Keratinocyte (primary cell): ENCODE measurements at regions not wholly inside any gene's neighbourhood (a gene's known extent, or its start where the extent isn't known, plus 50 kb on each side); places are given as distances from the start of the nearest gene placed in this dataset.

ENCODE experiments used
- DNase-seq: peaks from one replicate; pipeline ENCODE4 v3.0.0-alpha.2; 2011; ENCODE audit warnings: low read depth, missing footprints, low spot score
- FAIRE-seq: peaks from 2 replicates; lab custom pipeline; 2011; peaks lifted over from hg19 to GRCh38; lab: Jason Lieb, UNC
- H2AFZ ChIP-seq: 2 replicates; pipeline ENCODE4 v1.6.0; 2012; ENCODE audit warnings: low read length, control low read depth, inconsistent platforms; ENCODE audit not compliant: control insufficient read depth
- H3K27ac ChIP-seq: 2 replicates; pipeline ENCODE4 v1.5.1; 2011; ENCODE audit warnings: low read length; ENCODE audit not compliant: control insufficient read depth, insufficient read depth
- H3K27me3 ChIP-seq: 3 replicates; pipeline ENCODE4 v1.6.0; 2011; ENCODE audit warnings: low read length; ENCODE audit not compliant: control insufficient read depth, insufficient read depth; ENCODE audit errors: extremely low read depth
- H3K36me3 ChIP-seq, 2 experiments: 2 replicates in 1 of 2; 3 replicates in 1 of 2; pipeline ENCODE4 v1.5.1; 2011; ENCODE audit warnings: low read length in 2 of 2, mild to moderate bottlenecking in 1 of 2; ENCODE audit not compliant: control insufficient read depth in 2 of 2, insufficient read depth in 2 of 2; ENCODE audit errors: extremely low read depth in 1 of 2
- H3K4me1 ChIP-seq: 3 replicates; pipeline ENCODE4 v1.5.1; 2011; ENCODE audit warnings: low read length; ENCODE audit not compliant: control insufficient read depth, insufficient read depth; ENCODE audit errors: extremely low read depth
- H3K4me2 ChIP-seq: 3 replicates; pipeline ENCODE4 v1.6.0; 2011; ENCODE audit warnings: low read depth, low read length; ENCODE audit not compliant: control insufficient read depth, insufficient read depth; ENCODE audit errors: extremely low read depth
- H3K4me3 ChIP-seq, 3 experiments: fragments of 200-600 bp in 1 of 3; sonication (generic) in 1 of 3; 2 replicates in 2 of 3; 3 replicates in 1 of 3; pipeline ENCODE4 v1.5.1; 2011 to 2016; ENCODE audit warnings: low read length in 3 of 3, mild to moderate bottlenecking in 3 of 3, control low read depth in 2 of 3, inconsistent platforms in 1 of 3, low read depth in 1 of 3, mixed read lengths in 1 of 3, mixed run types in 1 of 3, moderate library complexity in 1 of 3; ENCODE audit not compliant: control insufficient read depth in 2 of 3, insufficient read depth in 2 of 3; ENCODE audit errors: extremely low read depth in 1 of 3
- H3K79me2 ChIP-seq: 2 replicates; pipeline ENCODE4 v1.6.0; 2012; ENCODE audit warnings: low read length; ENCODE audit not compliant: control insufficient read depth, insufficient read depth
- H3K9ac ChIP-seq: 3 replicates; pipeline ENCODE4 v1.6.0; 2011; ENCODE audit warnings: low read length; ENCODE audit not compliant: control insufficient read depth, insufficient read depth; ENCODE audit errors: extremely low read depth
- H3K9me1 ChIP-seq: 3 replicates; pipeline ENCODE4 v1.6.0; 2011; ENCODE audit warnings: low read length; ENCODE audit not compliant: control insufficient read depth, insufficient read depth; ENCODE audit errors: extremely low read depth
- H3K9me3 ChIP-seq: 2 replicates; pipeline ENCODE4 v1.5.1; 2012; ENCODE audit warnings: low read depth, low read length; ENCODE audit not compliant: control insufficient read depth
- H4K20me1 ChIP-seq: 3 replicates; pipeline ENCODE4 v1.6.0; 2011; ENCODE audit warnings: low read length; ENCODE audit not compliant: control insufficient read depth, insufficient read depth; ENCODE audit errors: extremely low read depth
- EZH2 ChIP-seq: IDR thresholded peaks from one replicate; pipeline ENCODE4 v1.6.1; 2012; ENCODE audit warnings: inconsistent platforms, mild to moderate bottlenecking, low read length, moderate library complexity
- dilution Hi-C: fragments of 300-500 bp; cut with MboI; formaldehyde crosslinking; loops from one replicate; pipeline ENCODE4 v1.7.0; 2020; ENCODE audit warnings: low sequenced_read_pairs; ENCODE audit not compliant: extremely low pct_ligation_motif_present
- TF ChIP-seq, protein P1 (sequence below), 3 experiments: IDR thresholded peaks in 1 of 3; conservative IDR thresholded peaks in 1 of 3; optimal IDR thresholded peaks in 1 of 3; 2 replicates in 2 of 3; 3 replicates in 1 of 3; pipeline versions ENCODE3 to v1.5.1; 2011; ENCODE audit warnings: low read length in 3 of 3, mild to moderate bottlenecking in 3 of 3, moderate library complexity in 2 of 3, control low read depth in 1 of 3, inconsistent platforms in 1 of 3; ENCODE audit not compliant: insufficient read depth in 2 of 3; ENCODE audit errors: extremely low read depth in 1 of 3

DNA sequence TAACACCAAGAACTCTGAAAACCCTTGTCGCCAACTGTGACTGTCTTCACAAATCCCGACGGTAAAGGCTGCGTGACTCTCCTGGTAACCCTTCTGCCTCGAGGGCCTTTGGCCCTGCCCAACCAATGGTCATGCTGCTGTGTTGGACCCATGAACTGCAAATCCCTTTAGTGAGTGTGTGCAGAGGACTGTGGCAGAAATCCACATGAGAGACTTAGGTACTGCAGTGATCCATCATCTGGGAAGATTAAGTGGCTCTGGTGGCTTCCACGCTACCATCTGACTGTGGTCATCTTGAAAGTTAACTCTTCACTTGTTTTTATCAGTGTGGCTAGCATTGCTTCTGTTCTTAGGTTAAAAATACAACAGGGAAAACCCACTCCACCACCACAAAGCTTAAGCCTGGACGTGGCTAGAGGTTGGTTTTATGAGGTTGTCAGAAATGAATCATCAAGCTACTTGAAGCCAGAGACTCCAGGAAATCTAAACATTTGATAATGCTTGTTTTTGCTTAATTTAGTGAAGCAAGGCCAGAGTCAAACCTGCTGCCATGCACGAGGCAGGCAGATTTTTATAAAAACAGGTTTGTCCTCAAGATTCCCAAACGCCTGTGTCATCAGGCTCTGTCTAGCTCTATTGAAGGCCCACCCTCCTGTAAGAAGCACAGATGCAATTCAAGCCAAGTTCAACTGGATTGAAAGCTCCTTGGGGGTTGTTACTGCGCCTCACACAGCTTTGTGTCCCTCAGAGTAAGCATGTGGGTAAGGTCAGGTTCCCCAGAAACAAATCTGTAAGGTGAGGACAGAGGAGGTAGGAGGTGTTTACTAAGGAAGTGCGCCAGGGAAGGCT lies 52.7 kb upstream of the ERCC6L2 start:
- Histone ChIP-seq H3K79me2 (no peaks in the 10 kb centered on the region), H2AFZ (peak overlapping the region; percentile 5), H3K27me3 (no peaks in the 10 kb centered on the region), H3K9ac (no peak overlapping the region), H3K9me1 (no peaks in the 10 kb centered on the region), H3K9me3 (no peaks in the 10 kb centered on the region), H3K4me1 (peaks cover 6% of the 10 kb centered on the region), H4K20me1 (no peaks in the 10 kb centered on the region), H3K4me3 (no peak overlapping the region), H3K27ac (no peak overlapping the region), H3K4me2 (no peak overlapping the region), H3K36me3 (no peaks in the 10 kb centered on the region)
- FAIRE-seq (no peak), DNase-seq (no peak)
- no peak for TF ChIP-seq EZH2
- TF ChIP-seq, protein P1, sequence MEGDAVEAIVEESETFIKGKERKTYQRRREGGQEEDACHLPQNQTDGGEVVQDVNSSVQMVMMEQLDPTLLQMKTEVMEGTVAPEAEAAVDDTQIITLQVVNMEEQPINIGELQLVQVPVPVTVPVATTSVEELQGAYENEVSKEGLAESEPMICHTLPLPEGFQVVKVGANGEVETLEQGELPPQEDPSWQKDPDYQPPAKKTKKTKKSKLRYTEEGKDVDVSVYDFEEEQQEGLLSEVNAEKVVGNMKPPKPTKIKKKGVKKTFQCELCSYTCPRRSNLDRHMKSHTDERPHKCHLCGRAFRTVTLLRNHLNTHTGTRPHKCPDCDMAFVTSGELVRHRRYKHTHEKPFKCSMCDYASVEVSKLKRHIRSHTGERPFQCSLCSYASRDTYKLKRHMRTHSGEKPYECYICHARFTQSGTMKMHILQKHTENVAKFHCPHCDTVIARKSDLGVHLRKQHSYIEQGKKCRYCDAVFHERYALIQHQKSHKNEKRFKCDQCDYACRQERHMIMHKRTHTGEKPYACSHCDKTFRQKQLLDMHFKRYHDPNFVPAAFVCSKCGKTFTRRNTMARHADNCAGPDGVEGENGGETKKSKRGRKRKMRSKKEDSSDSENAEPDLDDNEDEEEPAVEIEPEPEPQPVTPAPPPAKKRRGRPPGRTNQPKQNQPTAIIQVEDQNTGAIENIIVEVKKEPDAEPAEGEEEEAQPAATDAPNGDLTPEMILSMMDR (optimal IDR thresholded peaks at IDR 0.05 in 1 of 3, IDR thresholded peaks at IDR 0.05 in 1 of 3, conservative IDR thresholded peaks at IDR 0.05 in 1 of 3; ENCODE audit: extremely low read depth in 1 of 3, insufficient read depth in 2 of 3, low read length in 3 of 3): no peak
- dilution Hi-C loops: no loop called here

DNA sequence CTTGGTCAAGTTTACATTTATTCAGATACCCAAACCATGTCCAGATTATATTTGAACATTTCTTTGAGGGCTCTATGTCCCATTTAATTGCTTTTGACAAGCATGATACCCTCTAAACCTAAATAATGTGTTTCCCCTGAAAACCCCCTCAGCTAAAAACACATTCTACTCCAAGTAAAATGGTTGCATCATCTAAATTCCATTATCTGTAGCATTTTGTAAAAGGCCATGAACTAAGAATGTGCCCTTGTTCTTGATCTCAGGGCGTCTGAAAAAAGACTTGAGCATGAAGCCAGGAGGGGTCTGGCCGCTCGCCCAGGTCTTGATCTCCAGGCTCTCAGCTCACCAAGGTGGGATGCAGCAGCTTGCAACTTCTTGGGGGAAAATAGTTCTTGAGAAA lies 53.5 kb upstream of the ERCC6L2 start:
- no peaks in the 10 kb centered on the region for H3K79me2 ChIP-seq
- no peak overlapping the region for H3K4me2 ChIP-seq
- FAIRE-seq (no peak), DNase-seq (no peak)
- H3K36me3 ChIP-seq: no peaks in the 10 kb centered on the region
- H2AFZ ChIP-seq: no peak overlapping the region
- H3K27me3 ChIP-seq: no peaks in the 10 kb centered on the region
- H3K4me1 ChIP-seq: peaks cover 6% of the 10 kb centered on the region
- no peak for TF ChIP-seq EZH2
- TF ChIP-seq, protein P1 (optimal IDR thresholded peaks at IDR 0.05 in 1 of 3, IDR thresholded peaks at IDR 0.05 in 1 of 3, conservative IDR thresholded peaks at IDR 0.05 in 1 of 3; ENCODE audit: extremely low read depth in 1 of 3, insufficient read depth in 2 of 3, low read length in 3 of 3): no peak
- H3K9me3 ChIP-seq: no peaks in the 10 kb centered on the region
- dilution Hi-C loops: no loop called here
- H3K4me3 ChIP-seq: no peak overlapping the region
- no peak overlapping the region for H3K9ac ChIP-seq
- no peak overlapping the region for H3K27ac ChIP-seq
- no peaks in the 10 kb centered on the region for H4K20me1 ChIP-seq
- no peaks in the 10 kb centered on the region for H3K9me1 ChIP-seq
